Muscle layer of duodenum (tissue), 2 donors: ENCODE measurements at regions not wholly inside any gene's neighbourhood (a gene's known extent, or its start where the extent isn't known, plus 50 kb on each side); places are given as distances from the start of the nearest gene placed in this dataset.

Experiments
- H3K27ac ChIP-seq: one replicate; pipeline ENCODE4 v1.7.0; 2013; ENCODE audit warnings: mild to moderate bottlenecking, low read length
- H3K27me3 ChIP-seq: one replicate; pipeline ENCODE4 v1.7.0; 2013; ENCODE audit warnings: low read depth, mild to moderate bottlenecking, control low read depth, low read length
- H3K36me3 ChIP-seq, 2 donors: one replicate each; pipeline ENCODE4 v1.7.0; 2013; ENCODE audit warnings: low read length in 2 of 2, control low read depth in 1 of 2, mild to moderate bottlenecking in 1 of 2; ENCODE audit not compliant: insufficient read depth in 2 of 2, control insufficient read depth in 1 of 2
- H3K4me1 ChIP-seq, 2 donors: one replicate each; pipeline ENCODE4 v1.7.0; 2013; ENCODE audit warnings: low read length in 2 of 2, mild to moderate bottlenecking in 2 of 2, control low read depth in 1 of 2, moderate library complexity in 1 of 2; ENCODE audit not compliant: insufficient read depth in 2 of 2, control insufficient read depth in 1 of 2
- H3K4me3 ChIP-seq, 2 donors: one replicate each; pipeline ENCODE4 v1.7.0; 2013; ENCODE audit warnings: low read length in 2 of 2, low read depth in 1 of 2, mild to moderate bottlenecking in 1 of 2
- H3K9me3 ChIP-seq, 2 donors: one replicate each; pipeline ENCODE4 v1.7.0; 2013; ENCODE audit warnings: low read length in 2 of 2, control low read depth in 1 of 2, mild to moderate bottlenecking in 1 of 2; ENCODE audit not compliant: control insufficient read depth in 1 of 2
- donor health status: healthy.

DNA sequence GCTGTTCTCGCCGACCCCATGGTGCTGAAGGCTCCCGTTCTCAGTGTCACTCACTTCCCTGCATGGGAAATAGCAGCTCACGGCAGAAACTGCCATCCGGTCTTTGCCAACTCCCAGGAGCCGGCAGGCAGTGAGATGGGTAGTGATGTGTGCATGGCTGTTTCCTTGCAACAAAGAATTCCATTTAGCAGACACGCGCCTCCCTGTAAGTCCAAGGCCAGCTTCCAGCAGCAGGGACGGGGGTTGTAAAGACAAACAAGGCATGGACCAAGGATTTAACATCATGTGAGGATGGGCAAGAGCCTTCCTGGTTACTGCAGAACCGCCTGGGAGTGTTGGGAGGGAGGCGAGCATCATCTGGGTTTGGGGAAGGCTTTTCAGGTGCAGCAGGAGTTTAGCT is 273.1 kb downstream of the GLRX3 start:
- Histone ChIP-seq H3K27me3 (no peaks in the 10 kb centered on the region), H3K9me3 (no peaks in the 10 kb centered on the region), H3K4me1 (no peaks in the 10 kb centered on the region), H3K4me3 (no peak overlapping the region), H3K27ac (no peak overlapping the region), H3K36me3 (no peaks in the 10 kb centered on the region)

DNA sequence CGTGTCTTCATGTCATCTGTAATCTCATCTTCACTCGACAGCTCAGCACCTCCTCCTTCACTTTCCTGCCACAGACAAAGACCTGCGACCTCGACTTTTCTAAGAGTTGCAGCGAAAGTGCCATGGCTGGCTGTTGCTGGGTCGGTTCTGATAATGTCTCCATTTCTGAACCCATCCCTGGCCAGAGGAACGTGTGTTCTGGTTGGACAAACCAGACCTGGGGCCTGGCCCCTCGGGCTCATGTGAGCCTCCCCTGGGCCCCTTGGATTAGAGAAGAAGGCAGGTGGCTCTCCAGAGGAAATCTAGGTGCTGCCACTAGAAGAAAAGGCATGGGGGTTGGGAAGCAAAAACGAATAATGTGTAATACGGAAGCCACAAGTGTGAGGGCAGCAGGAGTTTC is 273.7 kb downstream of the GLRX3 start:
- H3K4me3 ChIP-seq = no peak overlapping the region
- no peaks in the 10 kb centered on the region for H3K9me3 ChIP-seq
- H3K4me1 ChIP-seq = no peaks in the 10 kb centered on the region
- H3K27me3 ChIP-seq = no peaks in the 10 kb centered on the region
- no peak overlapping the region for H3K27ac ChIP-seq
- H3K36me3 ChIP-seq = no peaks in the 10 kb centered on the region

DNA sequence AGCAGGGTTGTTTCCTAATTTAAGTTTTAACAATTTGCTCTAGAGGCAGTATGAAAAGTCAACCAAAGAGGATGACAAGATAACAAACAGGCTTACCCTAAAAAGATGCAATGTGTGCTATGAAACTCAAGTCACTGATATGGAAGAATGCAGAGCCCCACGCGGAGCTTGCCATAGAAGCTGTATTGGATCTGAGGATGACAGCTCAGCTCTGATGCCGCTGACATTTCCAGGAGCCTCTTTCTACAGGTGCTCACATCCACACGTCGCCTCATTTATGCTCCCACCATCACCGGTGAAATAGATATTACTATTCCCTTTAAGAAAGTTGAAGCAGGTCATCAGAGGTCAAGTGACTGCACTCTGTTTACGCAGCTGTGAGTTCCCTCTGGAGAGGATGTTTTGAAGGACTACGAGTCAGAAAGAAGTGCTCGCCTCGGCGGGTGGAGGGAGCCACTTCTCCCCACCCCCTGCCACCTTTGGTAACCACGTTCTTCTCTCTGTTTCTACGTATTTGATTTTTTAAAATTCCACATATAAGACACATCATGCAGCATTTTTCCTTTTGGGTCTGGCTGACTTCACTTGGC is 275.4 kb downstream of the GLRX3 start:
- Histone ChIP-seq H3K27me3 (no peaks in the 10 kb centered on the region), H3K4me1 (no peaks in the 10 kb centered on the region), H3K4me3 (no peak overlapping the region), H3K9me3 (no peaks in the 10 kb centered on the region), H3K27ac (no peak overlapping the region), H3K36me3 (no peaks in the 10 kb centered on the region)

- Histone ChIP-seq H3K9me3 (no peaks in the 10 kb centered on the region), H3K27ac (no peak overlapping the region), H3K4me3 (no peak overlapping the region)
These were observed 276.1 kb downstream of the GLRX3 start for GRCh38 chr10:130412317-130412716.

DNA sequence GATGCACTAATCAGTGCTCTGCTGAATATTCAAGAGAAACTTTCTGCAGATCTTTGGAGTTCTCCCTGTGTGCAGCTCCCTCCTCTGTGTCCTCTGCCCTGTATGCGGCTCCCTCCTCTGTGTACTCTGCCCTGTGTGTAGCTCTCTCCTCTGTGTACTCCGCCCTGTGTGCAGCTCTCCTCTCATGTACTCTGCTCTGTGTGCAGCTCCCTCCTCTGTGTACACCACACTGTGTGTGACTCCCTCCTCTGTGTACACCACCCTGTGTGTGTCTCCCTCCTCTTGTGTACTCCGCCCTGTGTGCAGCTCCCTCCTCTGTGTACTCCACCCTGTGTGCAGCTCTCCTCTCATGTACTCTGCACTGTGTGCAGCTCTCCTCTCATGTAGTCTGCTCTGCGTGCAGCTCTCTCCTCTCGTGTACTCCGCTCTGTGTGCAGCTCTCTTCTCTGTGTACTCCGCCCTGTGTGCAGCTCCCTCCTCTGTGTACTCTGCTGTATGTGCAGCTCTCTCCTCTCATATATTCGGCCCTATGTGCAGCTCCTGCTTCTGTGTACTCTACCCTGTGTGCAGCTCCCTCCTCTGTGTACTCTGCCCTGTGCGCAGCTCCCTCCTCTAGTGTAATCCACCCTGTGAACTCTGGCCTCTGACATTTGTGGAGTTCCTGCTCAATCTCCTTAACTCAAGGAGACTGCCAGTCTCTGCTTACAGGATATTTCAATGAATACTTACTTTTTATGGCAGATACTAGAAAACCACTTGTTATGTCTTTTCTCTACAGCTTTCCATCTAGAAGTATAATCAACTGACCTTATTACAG is 280.4 kb downstream of the GLRX3 start:
- Histone ChIP-seq H3K4me3 (no peak overlapping the region), H3K36me3 (no peaks in the 10 kb centered on the region)

More at GRCh38 chr10:130412317-130412716, 276.1 kb downstream of the GLRX3 start:
- Histone ChIP-seq H3K36me3 (no peaks in the 10 kb centered on the region), H3K27me3 (no peaks in the 10 kb centered on the region), H3K4me1 (no peaks in the 10 kb centered on the region)

DNA sequence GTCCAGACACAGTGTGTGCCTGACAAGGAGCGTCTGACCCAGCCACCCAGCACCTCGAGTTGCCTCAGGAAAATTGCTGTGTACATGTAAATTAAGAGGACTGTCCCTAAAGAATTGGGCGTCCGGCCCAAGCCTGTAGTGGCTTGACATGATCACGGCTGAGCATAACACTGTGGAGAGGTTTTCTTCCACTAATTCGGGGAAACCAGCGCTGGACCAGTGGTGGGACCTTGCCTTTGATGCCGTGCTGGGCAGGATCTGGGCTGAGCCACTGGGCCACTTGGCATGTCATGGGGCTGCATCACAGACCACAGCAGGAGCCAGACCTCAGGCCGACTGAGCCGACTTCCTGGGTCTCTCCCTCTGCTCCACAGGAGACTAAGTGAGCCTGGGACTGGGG is 282.5 kb downstream of the GLRX3 start:
- H3K27ac ChIP-seq = no peak overlapping the region
- no peaks in the 10 kb centered on the region for H3K9me3 ChIP-seq
- no peaks in the 10 kb centered on the region for H3K36me3 ChIP-seq
- H3K4me1 ChIP-seq = no peaks in the 10 kb centered on the region
- H3K4me3 ChIP-seq = no peak overlapping the region
- no peaks in the 10 kb centered on the region for H3K27me3 ChIP-seq

More for the DNA sequence above, 280.4 kb downstream of the GLRX3 start:
- H3K27me3 ChIP-seq = no peaks in the 10 kb centered on the region
- H3K9me3 ChIP-seq = no peaks in the 10 kb centered on the region
- H3K4me1 ChIP-seq = no peaks in the 10 kb centered on the region
- H3K27ac ChIP-seq = no peak overlapping the region

DNA sequence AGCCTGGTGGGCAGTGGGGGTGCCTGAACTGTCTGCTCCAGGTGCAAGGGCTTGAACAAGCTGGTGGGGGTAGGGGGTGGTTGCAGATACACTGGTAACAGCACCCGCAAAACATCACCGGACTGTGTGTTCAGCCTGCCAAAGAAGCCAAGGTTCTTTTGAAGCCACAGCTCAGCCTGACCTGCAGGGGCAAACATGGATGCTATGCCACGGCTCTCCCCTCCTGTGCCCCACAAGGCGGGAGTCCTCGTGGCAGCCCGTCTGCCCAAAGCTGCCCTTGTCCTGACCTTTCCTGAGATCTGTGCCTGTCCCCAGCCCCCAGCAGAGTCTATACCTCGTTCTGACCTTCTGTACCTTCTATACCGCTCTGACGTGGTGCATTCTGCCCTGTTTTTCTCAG is 285.7 kb downstream of the GLRX3 start:
- no peaks in the 10 kb centered on the region for H3K9me3 ChIP-seq
- H3K4me1 ChIP-seq = no peaks in the 10 kb centered on the region
- no peak overlapping the region for H3K4me3 ChIP-seq
- H3K27me3 ChIP-seq = no peaks in the 10 kb centered on the region
- H3K27ac ChIP-seq = no peak overlapping the region
- no peaks in the 10 kb centered on the region for H3K36me3 ChIP-seq

GRCh38 chr10:130422366-130423324 is 286.5 kb downstream of the GLRX3 start:
- Histone ChIP-seq H3K36me3 (no peaks in the 10 kb centered on the region), H3K4me1 (no peaks in the 10 kb centered on the region), H3K27me3 (no peaks in the 10 kb centered on the region), H3K27ac (no peak overlapping the region), H3K9me3 (no peaks in the 10 kb centered on the region), H3K4me3 (no peak overlapping the region)

- Histone ChIP-seq H3K4me3 (no peak overlapping the region), H3K27ac (no peak overlapping the region), H3K4me1 (no peaks in the 10 kb centered on the region), H3K27me3 (no peaks in the 10 kb centered on the region), H3K36me3 (no peaks in the 10 kb centered on the region), H3K9me3 (no peaks in the 10 kb centered on the region)
These were observed 287.5 kb downstream of the GLRX3 start for GRCh38 chr10:130423455-130424305.

DNA sequence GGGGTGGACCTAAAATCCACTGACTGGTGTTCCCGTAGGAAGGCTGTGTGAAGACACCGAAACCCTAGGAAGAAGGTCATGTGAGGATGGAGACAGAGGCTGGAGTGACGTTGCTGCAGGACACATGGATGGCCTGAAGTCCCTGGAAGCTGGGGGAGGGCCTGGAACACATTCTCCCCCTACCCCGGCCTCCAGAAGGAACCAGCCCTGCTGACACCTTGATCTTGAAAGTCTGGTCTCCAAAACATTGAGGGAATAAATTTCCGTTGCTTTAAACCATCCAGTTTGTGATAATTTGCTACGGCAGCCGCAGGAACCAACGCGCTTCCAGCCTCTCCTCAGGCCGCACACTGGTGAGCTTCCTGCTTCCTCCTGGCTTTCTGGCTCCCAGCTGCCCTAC is 288.2 kb downstream of the GLRX3 start:
- Histone ChIP-seq H3K36me3 (no peaks in the 10 kb centered on the region), H3K27ac (no peak overlapping the region), H3K9me3 (no peaks in the 10 kb centered on the region), H3K4me3 (no peak overlapping the region), H3K4me1 (no peaks in the 10 kb centered on the region), H3K27me3 (no peaks in the 10 kb centered on the region)
